GM18517 (cell line): ENCODE measurements at regions not wholly inside any gene's neighbourhood (a gene's known extent, or its start where the extent isn't known, plus 50 kb on each side); places are given as distances from the start of the nearest gene placed in this dataset.

Source experiments
- ATAC-seq: cut with Tn5 transposase; IDR thresholded peaks from one replicate; pipeline ENCODE4 v1.9.1; 2021; ENCODE audit warnings: mild to moderate bottlenecking, moderate library complexity; ENCODE audit not compliant: unreplicated experiment

DNA sequence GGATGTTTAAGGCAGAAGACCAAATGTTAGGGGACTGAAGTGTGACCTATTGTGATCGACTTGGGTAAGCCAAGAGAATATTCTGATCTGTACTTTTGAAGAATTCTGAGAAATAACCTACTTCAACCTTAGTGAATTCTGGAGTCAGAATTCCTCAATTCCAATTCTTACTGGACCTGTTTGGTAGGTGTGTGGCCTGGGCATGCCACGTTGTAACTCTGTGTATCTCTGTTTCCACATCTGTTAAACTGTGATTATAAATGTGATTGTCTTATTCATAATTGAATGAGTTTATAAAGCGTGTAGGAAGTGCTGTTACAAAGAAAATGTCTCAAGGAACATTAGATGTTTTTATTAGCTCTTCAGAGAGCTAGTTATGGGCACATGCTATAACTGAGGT, 64.5 kb downstream of the TUSC1 start:
- ATAC-seq, result no peak

DNA sequence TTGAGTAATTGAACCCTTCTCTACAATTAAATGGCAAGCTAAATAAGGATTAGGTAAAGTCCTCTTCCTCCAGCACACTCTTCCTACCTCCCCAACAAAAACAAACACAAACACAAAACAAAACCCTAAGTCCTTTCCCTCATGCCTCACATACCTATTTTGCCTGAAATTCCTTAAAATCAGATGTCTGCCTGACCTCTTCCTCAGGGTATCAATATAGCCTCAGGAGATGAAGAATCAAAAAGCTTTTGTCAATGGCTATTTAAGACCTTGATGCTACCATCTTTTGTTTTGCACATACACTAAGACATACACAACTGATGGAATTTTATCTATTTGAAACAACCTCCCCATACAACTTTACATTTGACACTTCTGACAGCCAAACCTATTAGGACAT, 75.1 kb downstream of the TUSC1 start:
- ATAC-seq, result no peak

DNA sequence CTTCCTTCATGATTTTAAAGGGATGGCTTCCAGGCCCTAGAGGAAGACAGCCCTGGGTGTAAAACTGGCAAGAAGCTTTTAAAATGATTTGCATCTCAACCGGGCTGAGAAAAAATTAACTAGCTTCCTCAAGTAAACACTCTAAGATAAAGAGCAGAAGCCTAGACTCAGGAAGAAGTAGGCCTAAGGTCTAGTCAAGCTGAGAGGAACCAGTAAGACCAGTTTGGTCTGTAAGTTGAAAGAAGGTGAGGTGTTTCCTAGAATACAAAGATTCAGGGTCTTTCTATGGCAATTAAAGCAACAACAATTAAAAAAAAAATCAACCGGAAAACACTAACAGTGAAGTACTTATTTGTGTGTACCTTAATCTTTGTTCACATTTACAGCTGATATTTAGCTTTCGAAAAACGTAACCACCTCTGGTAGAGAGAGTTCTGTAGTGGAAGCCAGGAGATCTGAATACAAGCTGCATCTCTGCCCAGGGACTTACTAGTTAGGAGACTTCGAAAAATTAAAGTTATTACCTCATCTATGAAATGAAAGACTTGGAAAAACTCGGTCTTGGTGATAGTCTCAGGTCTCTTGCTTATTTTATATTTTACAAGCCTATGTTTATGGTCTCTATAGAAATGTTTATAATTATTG, 75.7 kb downstream of the TUSC1 start:
- no peak for ATAC-seq

DNA sequence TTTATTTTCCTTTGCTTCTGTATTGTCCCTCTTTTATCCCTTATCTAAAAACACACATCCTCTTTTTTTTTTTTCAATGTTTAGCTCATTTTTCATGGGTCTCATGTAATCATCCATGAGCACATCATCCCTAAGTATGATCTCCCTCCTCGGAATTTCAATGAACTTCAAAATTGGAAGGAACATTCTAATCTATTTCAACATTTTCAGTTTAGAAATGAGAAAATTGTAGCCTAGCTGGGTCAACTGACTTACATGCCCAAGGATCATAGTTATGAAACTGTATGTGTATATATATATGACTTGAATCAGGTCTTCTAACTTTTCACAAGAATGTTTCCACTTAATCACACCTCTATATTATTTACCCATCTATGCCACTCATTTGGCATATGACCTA, 77.7 kb downstream of the TUSC1 start:
- no peak for ATAC-seq

DNA sequence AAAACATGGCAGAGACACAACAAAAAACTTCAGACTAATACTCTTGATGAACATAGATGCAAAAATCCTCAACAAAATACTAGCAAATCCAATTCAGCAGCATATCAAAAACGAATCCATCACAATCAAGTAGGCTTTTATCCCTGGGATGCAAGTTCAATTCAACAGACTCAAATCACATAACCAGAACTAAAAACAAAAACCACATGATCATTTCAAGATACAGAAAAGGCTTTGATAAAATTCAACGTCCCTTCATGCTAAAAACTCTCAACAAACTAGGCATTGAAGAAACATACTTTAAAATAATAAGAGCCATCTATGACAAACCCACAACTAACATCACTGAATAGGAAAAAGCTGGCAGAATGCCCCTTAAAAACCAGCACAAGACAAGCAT, 93.6 kb downstream of the TUSC1 start:
- ATAC-seq, result no peak

DNA sequence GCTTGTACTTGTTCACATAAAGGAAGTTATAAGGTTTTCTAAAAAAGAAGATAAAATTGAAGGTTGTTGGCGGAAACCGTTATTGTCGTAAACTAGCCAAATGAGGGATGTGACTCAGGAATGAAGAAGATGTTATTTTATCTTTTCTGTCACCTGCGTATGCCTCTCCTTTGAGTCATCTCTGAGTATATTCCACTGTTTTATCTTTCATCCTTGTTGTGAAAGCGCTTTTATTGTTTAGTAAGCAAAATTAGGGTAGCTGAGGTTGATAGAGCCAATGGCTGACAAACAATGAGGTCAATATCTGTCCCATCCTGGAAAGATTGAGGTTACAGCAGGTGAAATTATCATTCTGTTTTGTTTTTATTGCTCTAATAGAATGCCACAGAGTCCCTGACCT, 105.0 kb downstream of the TUSC1 start:
- ATAC-seq, result no peak

DNA sequence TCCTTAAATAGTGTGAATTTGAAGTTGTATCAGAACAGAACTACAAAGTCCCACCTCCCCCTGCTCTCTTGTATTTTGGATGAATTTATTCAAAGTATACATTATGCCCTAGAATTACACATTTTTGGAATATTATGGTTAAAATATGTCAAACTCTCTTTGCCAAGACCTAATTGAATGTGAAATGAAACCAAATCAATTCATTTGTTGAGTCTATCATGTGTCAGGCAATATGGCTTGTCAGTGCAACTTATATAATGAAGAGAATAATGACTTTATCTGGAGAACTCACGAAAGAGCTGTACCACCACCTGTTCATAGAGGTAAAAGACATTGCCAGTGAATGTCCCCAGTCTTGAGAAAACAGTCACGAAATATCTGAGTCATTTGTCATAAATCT, 106.8 kb downstream of the TUSC1 start:
- ATAC-seq, result no peak

DNA sequence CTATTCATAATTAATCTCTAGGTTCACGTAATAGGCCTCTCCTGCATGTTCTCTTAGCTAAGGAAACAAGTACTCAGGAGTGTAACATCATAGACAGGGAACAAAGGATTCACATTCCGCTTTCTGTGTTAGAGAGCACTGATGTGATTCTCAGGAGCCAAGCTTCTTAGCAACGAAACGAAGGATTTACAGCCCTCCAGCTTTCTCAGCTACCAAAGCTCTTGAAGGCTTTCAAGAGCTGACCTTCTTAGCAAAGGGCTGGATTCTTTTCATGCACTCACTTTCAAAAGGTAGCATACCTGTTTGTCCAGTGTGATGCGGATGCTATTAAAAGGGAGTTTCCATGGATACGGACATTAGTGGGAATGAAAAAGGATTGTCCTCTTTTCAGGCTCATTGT, 107.4 kb downstream of the TUSC1 start:
- ATAC-seq, result no peak

- no peak for ATAC-seq
These were observed 116.1 kb downstream of the TUSC1 start for GRCh38 chr9:25562101-25562500.

- no peak for ATAC-seq
These were observed 120.5 kb downstream of the TUSC1 start for GRCh38 chr9:25557645-25558300.

- ATAC-seq, result no peak
These were observed 121.7 kb downstream of the TUSC1 start for GRCh38 chr9:25556540-25556939.

DNA sequence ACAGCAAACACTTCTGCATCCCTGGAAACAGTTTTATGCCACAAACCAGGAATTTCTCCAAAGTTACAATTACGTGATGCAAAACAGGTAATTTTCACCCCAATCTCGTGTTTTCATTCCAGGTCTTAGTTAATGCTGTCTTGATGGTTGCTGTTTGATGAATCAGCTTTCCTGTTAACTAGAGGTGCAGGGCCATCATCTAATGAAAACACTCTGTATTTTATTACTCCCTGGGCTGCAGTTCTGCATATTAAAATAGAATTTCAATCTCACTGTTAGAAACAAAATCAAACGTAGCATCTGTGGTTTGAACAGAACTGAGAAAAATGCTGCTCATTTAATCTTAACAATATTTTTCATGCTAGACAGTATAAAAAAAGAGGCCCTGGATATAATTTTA, 129.4 kb downstream of the TUSC1 start:
- ATAC-seq, result no peak

- ATAC-seq, result no peak
These were observed 134.4 kb downstream of the TUSC1 start for GRCh38 chr9:25543806-25544205.

DNA sequence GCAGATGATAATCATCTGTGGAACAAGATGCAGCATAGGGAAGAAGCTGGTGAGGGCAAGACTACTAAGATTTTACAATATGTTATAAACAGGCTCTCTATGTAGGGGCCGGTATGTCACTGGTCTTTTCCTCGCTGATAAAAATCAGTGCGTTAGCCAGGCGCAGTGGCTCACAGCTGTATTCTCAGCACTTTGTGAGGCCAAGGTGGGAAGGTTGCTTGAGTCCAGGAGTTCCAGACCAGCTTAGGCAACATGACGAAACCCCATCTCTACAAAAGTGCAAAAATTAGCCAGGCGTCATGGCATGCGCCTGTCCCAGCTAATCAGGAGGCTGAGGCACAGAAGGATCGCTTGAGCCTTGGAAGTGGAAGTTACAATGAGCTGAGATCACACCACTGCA, 135.9 kb downstream of the TUSC1 start:
- no peak for ATAC-seq

DNA sequence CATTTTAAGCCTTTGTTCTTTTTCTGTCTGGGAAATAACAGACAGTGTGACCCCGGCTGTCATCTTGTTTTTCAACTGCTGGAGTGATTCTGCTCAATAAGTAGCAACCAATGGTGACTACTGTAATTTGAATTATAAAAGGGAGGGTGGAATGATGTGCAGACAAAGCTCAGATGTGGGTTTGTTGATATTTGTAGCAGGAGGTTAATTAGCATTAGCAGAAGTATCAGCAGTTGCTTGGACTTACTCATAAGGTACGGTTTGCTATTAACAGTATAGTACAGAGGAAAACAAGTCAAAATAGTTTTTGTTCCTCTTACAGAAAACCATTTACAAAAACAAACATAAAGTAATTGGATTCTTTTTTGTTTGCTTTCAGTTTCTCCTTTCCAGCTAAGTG, 140.4 kb downstream of the TUSC1 start:
- ATAC-seq, result no peak

GRCh38 chr9:25519286-25519685, 159.0 kb downstream of the TUSC1 start:
- ATAC-seq, result no peak

GRCh38 chr9:25517701-25518100, 160.5 kb downstream of the TUSC1 start:
- no peak for ATAC-seq

DNA sequence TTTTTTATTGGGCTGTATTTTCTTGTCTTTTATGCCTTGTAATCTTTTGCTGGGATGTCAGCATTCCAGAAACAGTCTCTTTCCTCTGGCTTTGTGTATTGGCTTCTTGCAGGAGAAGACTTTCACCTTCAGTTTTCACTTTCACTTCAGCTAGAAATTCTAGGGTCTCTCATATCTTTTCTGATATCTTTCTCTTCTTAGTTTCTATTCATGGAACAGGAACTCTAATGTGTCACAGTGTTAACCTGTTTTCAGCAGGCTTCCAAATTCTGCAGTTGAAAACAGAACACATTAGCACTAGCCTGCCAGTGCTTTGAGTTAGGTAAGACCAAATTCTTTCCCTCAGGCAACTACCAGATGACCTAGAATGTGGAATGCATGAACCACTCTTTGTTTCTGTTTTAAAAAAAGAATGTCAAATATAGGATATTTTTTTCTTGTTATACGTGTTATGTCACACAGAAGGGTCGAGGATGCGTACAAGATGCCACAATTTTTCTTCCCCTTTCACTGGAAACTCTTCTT, 164.7 kb downstream of the TUSC1 start:
- ATAC-seq, result no peak

- ATAC-seq, result no peak
These were observed 172.6 kb downstream of the TUSC1 start for GRCh38 chr9:25505644-25506043.

DNA sequence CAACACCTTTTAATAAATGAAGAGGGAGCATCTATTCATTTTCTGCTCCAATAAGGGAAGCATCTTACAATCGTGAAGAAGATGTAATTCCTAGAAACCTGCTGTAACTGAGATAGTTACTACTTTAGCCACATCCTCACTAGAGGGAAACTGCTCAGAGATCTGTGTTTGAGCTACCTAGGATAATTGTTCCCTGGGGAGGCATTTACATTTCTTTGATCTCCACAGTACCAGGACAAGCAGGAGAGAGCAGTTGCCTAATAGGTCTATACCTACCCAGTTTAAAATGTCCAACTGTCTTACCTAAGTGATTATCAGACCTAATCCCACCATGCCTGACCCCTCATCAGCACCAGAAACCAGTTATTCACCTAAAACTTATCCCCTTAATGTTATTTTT, 196.9 kb downstream of the TUSC1 start:
- ATAC-seq, result no peak

DNA sequence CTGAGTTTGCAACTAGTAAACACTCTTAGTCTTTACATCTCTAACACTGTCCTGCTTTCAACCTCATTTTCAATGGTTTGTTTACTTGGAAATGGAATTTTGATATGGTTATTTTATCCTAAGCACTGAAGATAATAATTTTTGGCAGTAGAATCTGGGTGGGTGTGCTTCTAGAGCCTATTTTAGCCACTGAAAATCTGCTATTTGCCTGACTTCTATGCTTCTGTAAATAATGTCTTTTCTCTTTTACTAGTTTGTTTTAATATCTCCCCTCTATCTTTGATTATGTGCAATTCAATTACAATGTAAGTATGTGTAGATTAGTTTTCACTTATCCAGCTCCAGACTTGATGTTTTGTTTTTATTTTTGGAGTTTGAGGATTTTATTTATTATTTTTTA, 197.5 kb downstream of the TUSC1 start:
- ATAC-seq, result no peak

GRCh38 chr9:25472681-25473080, 205.6 kb downstream of the TUSC1 start:
- no peak for ATAC-seq

GRCh38 chr9:25472085-25472607, 206.1 kb downstream of the TUSC1 start:
- ATAC-seq, result no peak
